ENCODE measurements at regions not wholly inside any gene's neighbourhood (a gene's known extent, or its start where the extent isn't known, plus 50 kb on each side); places are given as distances from the start of the nearest gene placed in this dataset.

GRCh38 chr5:133788121-133788520 lies 175.8 kb upstream of the FSTL4 start:
- ATAC-seq (no peak), DNase-seq (no peak)
- no peaks in the 10 kb centered on the region for H3K36me3 ChIP-seq
- intact Hi-C loops (cut with DNase I) = no loop called here
- WGBS (ENCODE audit: insufficient coverage, low coverage, low lambda C conversion rate, missing lambda C conversion rate) = 80% methylated on average over 1 of the region's 11 CpGs
- H3K4me1 ChIP-seq = peaks cover 0 to 8% (median 0%) of the 10 kb centered on the region in 4 donors
- H3K9me3 ChIP-seq = no peaks in the 10 kb centered on the region
- no peak overlapping the region for H3K27ac ChIP-seq
- H3K27me3 ChIP-seq = no peaks in the 10 kb centered on the region
- no peak overlapping the region for H3K4me3 ChIP-seq
- TF ChIP-seq POLR2A (IDR thresholded peaks at IDR 0.05) (no peak), CTCF (IDR thresholded peaks at IDR 0.05) (no peak)

GRCh38 chr5:133786420-133786819 lies 174.1 kb upstream of the FSTL4 start:
- H3K4me1 ChIP-seq = peaks cover 0 to 8% (median 0%) of the 10 kb centered on the region in 4 donors
- no peak overlapping the region for H3K27ac ChIP-seq
- no peaks in the 10 kb centered on the region for H3K9me3 ChIP-seq
- H3K4me3 ChIP-seq = no peak overlapping the region
- WGBS (ENCODE audit: insufficient coverage, low coverage, low lambda C conversion rate, missing lambda C conversion rate) = 83% methylated on average over 3 of the region's 4 CpGs
- TF ChIP-seq CTCF (IDR thresholded peaks at IDR 0.05) (no peak), POLR2A (IDR thresholded peaks at IDR 0.05) (no peak)
- no peak for DNase-seq
- no peaks in the 10 kb centered on the region for H3K36me3 ChIP-seq
- H3K27me3 ChIP-seq = no peaks in the 10 kb centered on the region
- no peak for ATAC-seq
- intact Hi-C loops (cut with DNase I) = no loop called here

- Histone ChIP-seq H3K4me3 (no peak overlapping the region), H3K9me3 (no peaks in the 10 kb centered on the region), H3K27me3 (no peaks in the 10 kb centered on the region), H3K36me3 (no peaks in the 10 kb centered on the region), H3K4me1 (peaks cover 0 to 8% (median 0%) of the 10 kb centered on the region in 4 donors), H3K27ac (no peak overlapping the region)
- DNase-seq (no peak), ATAC-seq (no peak)
- TF ChIP-seq CTCF (IDR thresholded peaks at IDR 0.05) (no peak), POLR2A (IDR thresholded peaks at IDR 0.05) (no peak)
- WGBS (ENCODE audit: insufficient coverage, low coverage, low lambda C conversion rate, missing lambda C conversion rate) = 33% methylated on average over 1 of the region's 3 CpGs
- intact Hi-C loops (cut with DNase I) = no loop called here
Measured at GRCh38 chr5:133785182-133785581, 172.8 kb upstream of the FSTL4 start.

GRCh38 chr5:133783481-133783880 lies 171.1 kb upstream of the FSTL4 start:
- DNase-seq = no peak
- no peaks in the 10 kb centered on the region for H3K36me3 ChIP-seq
- H3K27ac ChIP-seq = no peak overlapping the region
- TF ChIP-seq POLR2A (IDR thresholded peaks at IDR 0.05) (no peak), CTCF (IDR thresholded peaks at IDR 0.05) (no peak)
- intact Hi-C loops (cut with DNase I) = no loop called here
- H3K4me1 ChIP-seq = no peaks in the 10 kb centered on the region
- H3K9me3 ChIP-seq = no peaks in the 10 kb centered on the region
- no peaks in the 10 kb centered on the region for H3K27me3 ChIP-seq
- 52% methylated on average over 5 of the region's 5 CpGs for WGBS (ENCODE audit: insufficient coverage, low coverage, low lambda C conversion rate, missing lambda C conversion rate)
- no peak overlapping the region for H3K4me3 ChIP-seq
- ATAC-seq = no peak

GRCh38 chr5:133782736-133783135 lies 170.4 kb upstream of the FSTL4 start:
- WGBS (ENCODE audit: insufficient coverage, low coverage, low lambda C conversion rate, missing lambda C conversion rate) = 70% methylated on average over 4 of the region's 5 CpGs
- no peak for ATAC-seq
- Histone ChIP-seq H3K27me3 (no peaks in the 10 kb centered on the region), H3K4me1 (no peaks in the 10 kb centered on the region), H3K27ac (no peak overlapping the region), H3K36me3 (no peaks in the 10 kb centered on the region), H3K4me3 (no peak overlapping the region), H3K9me3 (no peaks in the 10 kb centered on the region)
- intact Hi-C loops (cut with DNase I) = no loop called here
- DNase-seq = no peak
- no peak for TF ChIP-seq POLR2A (IDR thresholded peaks at IDR 0.05)
- TF ChIP-seq CTCF (IDR thresholded peaks at IDR 0.05) = no peak

Data from right lobe of liver (tissue), 6 donors.